ENCODE measurements at regions not wholly inside any gene's neighbourhood (a gene's known extent, or its start where the extent isn't known, plus 50 kb on each side); places are given as distances from the start of the nearest gene placed in this dataset.

GRCh38 chr9:81772144-81772543 lies 82.8 kb upstream of the TLE1 start (continued):
- no peak for TF ChIP-seq IRF5 (IDR thresholded peaks at IDR 0.05; ENCODE audit: borderline replicate concordance)

- no peak for TF ChIP-seq ZNF274 (IDR thresholded peaks at IDR 0.05; ENCODE audit: insufficient read depth, insufficient read length)
- TF ChIP-seq SIX5 (IDR thresholded peaks at IDR 0.05; ENCODE audit: low read depth, low read length, severe bottlenecking): no peak
- TF ChIP-seq FOXK2 (IDR thresholded peaks at IDR 0.05): no peak
- TF ChIP-seq RAD51 (IDR thresholded peaks at IDR 0.05): no peak
- no peak for TF ChIP-seq HDGF (IDR thresholded peaks at IDR 0.05)
- no peak for TF ChIP-seq PBX3 (IDR thresholded peaks at IDR 0.05; ENCODE audit: insufficient replicate concordance, low read depth, low read length)
- no peak for TF ChIP-seq TCF12 (IDR thresholded peaks at IDR 0.05; ENCODE audit: low read depth, low read length)
- no peak for TF ChIP-seq ATF7 (IDR thresholded peaks at IDR 0.05; ENCODE audit: low read depth)
- no peak for TF ChIP-seq CEBPZ (IDR thresholded peaks at IDR 0.05; ENCODE audit: low read depth, low read length)
- no peak for TF ChIP-seq KLF5 (IDR thresholded peaks at IDR 0.05; ENCODE audit: partially characterized antibody)
- TF ChIP-seq MEF2B (IDR thresholded peaks at IDR 0.05; ENCODE audit: partially characterized antibody, poor library complexity, severe bottlenecking): no peak
- no peak for TF ChIP-seq TARDBP (IDR thresholded peaks at IDR 0.05; ENCODE audit: borderline replicate concordance)
- TF ChIP-seq SREBF2 (IDR thresholded peaks at IDR 0.05; ENCODE audit: low read length): no peak
- intact Hi-C loops (cut with micrococcal nuclease; ENCODE audit: unreplicated experiment) (no loop called here), in situ Hi-C loops (cut with MboI) (no loop called here)
- ChIA-PET CTCF (no interaction called here), POLR2A (no interaction called here), RAD21 (ENCODE audit: unreplicated experiment) (no interaction called here), SMC1A (ENCODE audit: uncharacterized antibody, unreplicated experiment) (no interaction called here)
- no peak for ATAC-seq
- Histone ChIP-seq H3K36me3 (ENCODE audit: control insufficient read depth in 2 of 2, insufficient read depth in 2 of 2, low read length in 1 of 2) (no peaks in the 10 kb centered on the region), H3K79me2 (ENCODE audit: control insufficient read depth, insufficient read depth, low read length) (no peaks in the 10 kb centered on the region), H4K20me1 (ENCODE audit: control insufficient read depth, insufficient read depth) (no peaks in the 10 kb centered on the region), H3K27me3 (replicated peaks in 1 of 2; ENCODE audit: control insufficient read depth in 2 of 2, insufficient read depth in 2 of 2, low read length in 1 of 2) (no peaks in the 10 kb centered on the region), H3K4me3 (no peak overlapping the region), H3K4me1 (ENCODE audit: control insufficient read depth, insufficient read depth, low read length) (no peaks in the 10 kb centered on the region), H3K4me2 (ENCODE audit: control insufficient read depth, insufficient read depth) (no peak overlapping the region), H3K27ac (ENCODE audit: control insufficient read depth, insufficient read depth) (no peak overlapping the region), H2AFZ (ENCODE audit: control insufficient read depth, low read depth, low read length) (no peak overlapping the region), H3K9me3 (replicated peaks; ENCODE audit: control insufficient read depth, insufficient read depth, low read length) (no peaks in the 10 kb centered on the region), H3K9ac (ENCODE audit: control insufficient read depth, insufficient read depth, low read length) (no peak overlapping the region)
- no peak for FAIRE-seq
- BruUV-seq (replicated peaks): no TSS peak
- 18% methylated on average over 1 of the region's 1 CpG for WGBS (ENCODE audit: insufficient coverage, insufficient replicate concordance, low lambda C conversion rate, missing lambda C conversion rate)
- no peak for DNase-seq (ENCODE audit: low read depth, low spot score)
Observed at GRCh38 chr9:81776390-81776789, 87.0 kb upstream of the TLE1 start.
